ENCODE measurements at regions not wholly inside any gene's neighbourhood (a gene's known extent, or its start where the extent isn't known, plus 50 kb on each side); places are given as distances from the start of the nearest gene placed in this dataset.

DNA sequence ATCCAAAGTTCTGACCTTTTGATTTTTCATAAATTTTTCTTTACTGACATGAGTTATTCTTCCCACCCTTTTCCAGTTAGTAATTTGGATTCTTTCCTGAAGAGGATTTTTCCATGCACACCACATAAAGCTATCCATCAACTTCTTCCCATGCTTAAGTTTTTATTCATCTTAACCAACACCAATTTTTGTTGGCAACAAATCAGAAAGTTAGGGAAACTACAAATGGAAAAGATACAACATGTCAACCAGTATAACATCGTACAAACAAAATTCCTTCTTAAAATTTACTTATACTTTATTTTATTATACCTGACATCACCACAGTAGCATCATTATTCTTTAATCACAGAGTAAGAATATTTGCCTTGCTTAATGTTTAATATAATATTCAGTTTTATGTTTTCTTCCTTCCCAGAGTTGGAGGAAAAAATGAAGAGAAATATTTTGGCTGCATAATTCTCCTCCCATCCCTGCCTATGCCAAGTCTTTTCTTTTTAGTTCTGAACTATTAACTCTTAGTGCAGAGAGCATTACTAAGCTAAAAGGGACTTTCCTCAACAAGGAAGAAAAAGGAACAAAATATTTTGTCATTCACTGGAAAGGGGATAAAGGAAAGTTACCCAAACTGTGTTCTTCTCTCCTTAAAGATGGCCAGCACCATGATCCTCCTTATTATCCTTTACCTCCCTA is 67.5 kb upstream of the MEOX2 start:
- H3K27me3 Mint-ChIP-seq: no peaks in the 10 kb centered on the region
- no peaks in the 10 kb centered on the region for H3K4me1 Mint-ChIP-seq (ENCODE audit: low read depth)
- no peak overlapping the region for H3K4me3 Mint-ChIP-seq
- no peaks in the 10 kb centered on the region for H3K36me3 Mint-ChIP-seq
- H3K9me3 Mint-ChIP-seq (ENCODE audit: low read depth): peaks cover 7% of the 10 kb centered on the region
- no peak overlapping the region for H3K27ac Mint-ChIP-seq

GRCh38 chr7:15752377-15752776 is 65.9 kb upstream of the MEOX2 start:
- H3K36me3 Mint-ChIP-seq: no peaks in the 10 kb centered on the region
- H3K27ac Mint-ChIP-seq: no peak overlapping the region
- no peaks in the 10 kb centered on the region for H3K27me3 Mint-ChIP-seq
- H3K4me1 Mint-ChIP-seq (ENCODE audit: low read depth): no peaks in the 10 kb centered on the region
- peaks cover 7% of the 10 kb centered on the region for H3K9me3 Mint-ChIP-seq (ENCODE audit: low read depth)
- H3K4me3 Mint-ChIP-seq: no peak overlapping the region

DNA sequence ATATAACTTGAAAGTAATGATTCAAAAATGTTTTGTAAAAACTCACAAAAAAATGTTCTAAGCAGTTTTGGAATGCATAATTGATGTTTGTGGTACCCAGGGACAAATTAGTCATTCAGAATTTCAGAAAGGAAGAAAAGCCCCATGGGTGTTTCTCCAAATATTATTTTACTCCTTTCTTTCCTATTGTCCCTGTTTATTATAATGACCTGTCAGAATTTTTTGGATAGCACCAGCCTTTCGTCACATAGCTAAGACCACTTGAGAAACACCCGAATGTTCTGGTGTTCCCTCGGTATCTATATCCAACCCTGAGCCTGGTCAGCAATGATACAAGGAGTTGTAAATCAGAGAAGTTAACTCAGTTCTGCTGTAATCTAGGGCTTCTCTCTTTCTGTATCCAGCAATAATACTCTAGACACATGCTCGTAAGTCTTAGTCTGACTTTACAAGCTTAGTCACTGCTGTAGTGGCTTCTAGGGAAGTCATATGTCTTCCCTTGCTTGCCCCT is 64.8 kb upstream of the MEOX2 start:
- no peaks in the 10 kb centered on the region for H3K27me3 Mint-ChIP-seq

DNA sequence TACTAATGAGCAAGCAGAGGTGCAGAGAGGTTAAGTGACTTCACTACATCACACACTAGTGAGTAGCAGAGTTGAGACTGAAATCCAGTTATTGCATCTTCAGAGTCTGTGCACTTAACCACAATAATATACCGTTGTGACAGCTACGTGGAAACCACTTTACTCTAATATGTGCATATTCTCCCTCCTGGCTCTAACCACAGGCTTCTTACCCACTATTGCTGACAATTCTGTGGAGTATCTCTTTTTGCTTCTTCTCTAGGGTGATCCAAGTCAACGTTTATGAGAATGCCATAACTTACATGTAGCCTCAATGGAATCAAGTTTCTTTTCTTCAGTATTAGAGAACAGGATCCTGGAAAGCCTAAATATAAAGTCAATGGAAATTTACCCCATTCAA is 64.2 kb upstream of the MEOX2 start:
- H3K4me1 Mint-ChIP-seq (ENCODE audit: low read depth): no peaks in the 10 kb centered on the region
- H3K9me3 Mint-ChIP-seq (ENCODE audit: low read depth): peaks cover 7% of the 10 kb centered on the region
- H3K36me3 Mint-ChIP-seq: no peaks in the 10 kb centered on the region
- H3K4me3 Mint-ChIP-seq: no peak overlapping the region
- no peaks in the 10 kb centered on the region for H3K27me3 Mint-ChIP-seq
- no peak overlapping the region for H3K27ac Mint-ChIP-seq

More for the DNA sequence above, 64.8 kb upstream of the MEOX2 start:
- no peaks in the 10 kb centered on the region for H3K4me1 Mint-ChIP-seq (ENCODE audit: low read depth)
- H3K36me3 Mint-ChIP-seq: no peaks in the 10 kb centered on the region
- H3K4me3 Mint-ChIP-seq: no peak overlapping the region
- H3K9me3 Mint-ChIP-seq (ENCODE audit: low read depth): peaks cover 7% of the 10 kb centered on the region
- no peak overlapping the region for H3K27ac Mint-ChIP-seq

GRCh38 chr7:15749631-15750030 is 63.1 kb upstream of the MEOX2 start:
- Mint-ChIP-seq H3K4me3 (no peak overlapping the region), H3K4me1 (ENCODE audit: low read depth) (no peaks in the 10 kb centered on the region), H3K36me3 (no peaks in the 10 kb centered on the region), H3K9me3 (ENCODE audit: low read depth) (peaks cover 7% of the 10 kb centered on the region), H3K27ac (no peak overlapping the region), H3K27me3 (no peaks in the 10 kb centered on the region)

DNA sequence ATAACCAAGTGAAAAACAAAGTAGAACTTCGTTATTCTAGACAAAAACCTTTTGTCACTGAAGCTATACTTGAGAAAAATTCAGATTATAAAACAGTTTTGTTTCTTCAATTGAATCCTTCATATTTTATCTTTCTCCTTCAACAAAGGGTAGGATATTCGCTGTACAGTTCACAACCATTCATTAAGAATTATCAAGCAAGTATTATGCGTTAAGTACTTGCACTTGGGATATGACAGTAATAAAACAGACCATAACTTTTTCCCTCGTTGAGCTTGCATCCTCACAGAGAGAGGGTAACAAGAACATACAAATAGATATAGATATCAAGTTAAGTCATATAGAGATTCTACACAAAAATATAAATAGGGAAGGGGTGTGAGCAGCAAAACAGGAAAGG is 61.2 kb upstream of the MEOX2 start:
- Mint-ChIP-seq H3K36me3 (no peaks in the 10 kb centered on the region), H3K27ac (no peak overlapping the region), H3K9me3 (ENCODE audit: low read depth) (peaks cover 7% of the 10 kb centered on the region), H3K4me3 (no peak overlapping the region), H3K27me3 (no peaks in the 10 kb centered on the region), H3K4me1 (ENCODE audit: low read depth) (no peaks in the 10 kb centered on the region)

DNA sequence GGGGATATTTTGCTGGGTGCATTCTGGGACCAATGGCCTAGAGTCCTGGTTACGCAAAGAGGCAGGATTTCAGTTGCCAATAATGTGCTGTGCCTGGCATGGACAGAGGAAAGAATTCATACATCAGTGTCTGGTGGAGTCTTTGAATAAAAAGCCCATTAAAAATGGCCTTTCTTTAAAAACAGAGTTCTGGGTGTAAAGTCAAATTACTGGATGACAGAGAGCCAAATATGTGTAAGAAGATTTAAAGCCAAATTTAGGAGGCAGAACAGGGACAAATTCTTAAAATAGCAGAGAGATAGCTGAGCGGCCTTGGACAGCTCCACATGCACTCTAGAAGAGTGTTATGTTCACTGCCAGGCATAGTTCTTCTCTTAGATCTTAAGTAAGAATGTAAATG is 60.8 kb upstream of the MEOX2 start:
- peaks cover 7% of the 10 kb centered on the region for H3K9me3 Mint-ChIP-seq (ENCODE audit: low read depth)
- no peaks in the 10 kb centered on the region for H3K36me3 Mint-ChIP-seq
- H3K27me3 Mint-ChIP-seq: no peaks in the 10 kb centered on the region
- H3K27ac Mint-ChIP-seq: no peak overlapping the region
- H3K4me3 Mint-ChIP-seq: no peak overlapping the region
- H3K4me1 Mint-ChIP-seq (ENCODE audit: low read depth): no peaks in the 10 kb centered on the region

DNA sequence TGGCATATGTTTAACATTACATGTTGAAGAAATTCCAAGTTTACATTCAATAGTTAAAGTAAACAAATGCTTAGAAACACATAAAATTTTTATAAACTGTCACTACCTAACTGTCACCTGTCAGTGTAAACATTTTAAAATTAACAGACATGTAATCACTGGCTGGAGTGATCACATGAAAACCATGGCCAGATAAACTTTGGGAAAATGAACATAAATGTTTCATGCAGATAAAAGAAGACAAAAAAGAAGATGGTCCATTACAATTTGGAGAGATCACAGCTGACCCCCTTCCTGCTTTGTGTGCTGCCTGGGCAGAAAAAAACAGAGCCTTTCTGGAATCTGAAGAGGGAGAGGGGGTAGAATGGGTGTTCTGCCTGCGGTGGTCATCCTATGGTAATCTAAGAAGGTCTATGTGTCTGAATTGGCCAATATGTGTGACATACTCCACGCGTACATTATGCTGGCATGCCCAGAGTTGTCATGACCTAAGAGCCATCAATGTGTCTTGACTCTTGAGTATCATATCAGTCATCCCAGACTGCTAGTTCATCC is 57.5 kb upstream of the MEOX2 start:
- no peak overlapping the region for H3K27ac Mint-ChIP-seq
- H3K4me3 Mint-ChIP-seq: no peak overlapping the region
- no peaks in the 10 kb centered on the region for H3K36me3 Mint-ChIP-seq
- H3K27me3 Mint-ChIP-seq: no peaks in the 10 kb centered on the region
- H3K9me3 Mint-ChIP-seq (ENCODE audit: low read depth): no peaks in the 10 kb centered on the region
- no peaks in the 10 kb centered on the region for H3K4me1 Mint-ChIP-seq (ENCODE audit: low read depth)

GRCh38 chr7:15737601-15738000 is 51.1 kb upstream of the MEOX2 start:
- H3K27ac Mint-ChIP-seq: no peak overlapping the region

More at GRCh38 chr7:15737601-15738000, 51.1 kb upstream of the MEOX2 start:
- no peaks in the 10 kb centered on the region for H3K4me1 Mint-ChIP-seq (ENCODE audit: low read depth)
- H3K9me3 Mint-ChIP-seq (ENCODE audit: low read depth): peaks cover 4% of the 10 kb centered on the region
- H3K36me3 Mint-ChIP-seq: no peaks in the 10 kb centered on the region
- H3K4me3 Mint-ChIP-seq: no peak overlapping the region
- no peaks in the 10 kb centered on the region for H3K27me3 Mint-ChIP-seq
